GM19240 (cell line): ENCODE measurements at regions not wholly inside any gene's neighbourhood (a gene's known extent, or its start where the extent isn't known, plus 50 kb on each side); places are given as distances from the start of the nearest gene placed in this dataset.
"Not testable (repeated sequence)": the region's sequence is repeated elsewhere in the genome, so short reads cannot be mapped to it uniquely, and the experiment has no call there.

Experiments
- DNase-seq: peaks from one replicate; pipeline ENCODE4 v3.0.0; 2011; ENCODE audit warnings: low spot score; ENCODE audit not compliant: insufficient read length

- DNase-seq, result no peak
Measured at GRCh38 chr4:10832806-10833628, 148.4 kb upstream of the CLNK start.

DNA sequence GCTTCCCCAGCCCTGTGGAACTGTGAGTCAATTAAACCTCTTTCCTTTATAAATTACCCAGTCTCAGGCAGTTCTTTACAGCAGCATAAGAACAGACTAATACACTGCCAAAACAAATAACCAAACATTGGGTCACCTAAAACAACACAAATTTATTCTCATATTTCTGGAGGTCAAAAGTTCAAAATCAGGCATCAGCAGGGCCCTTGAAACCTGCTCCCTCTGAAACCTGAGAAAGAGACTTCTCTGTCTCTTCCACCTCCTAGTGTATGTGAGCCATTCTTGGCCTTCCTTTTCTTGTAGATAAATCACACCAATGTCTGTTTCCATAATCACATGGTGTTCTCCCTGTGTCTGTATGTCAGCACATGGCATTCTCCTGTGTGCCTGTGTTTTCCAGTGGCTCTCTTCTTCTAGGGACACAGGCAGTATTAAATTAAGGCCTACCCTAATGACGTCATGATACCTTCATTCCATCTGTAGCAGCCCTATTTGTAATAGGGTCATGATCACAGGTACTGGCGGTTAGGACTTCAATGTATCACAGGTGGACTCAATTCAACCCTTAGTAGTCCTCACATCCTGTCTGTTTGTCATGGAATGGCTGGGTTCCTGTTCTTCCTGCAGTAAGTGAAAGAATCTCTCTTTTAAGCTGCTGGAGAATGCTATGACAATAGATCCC is 147.3 kb upstream of the CLNK start:
- no peak for DNase-seq

DNA sequence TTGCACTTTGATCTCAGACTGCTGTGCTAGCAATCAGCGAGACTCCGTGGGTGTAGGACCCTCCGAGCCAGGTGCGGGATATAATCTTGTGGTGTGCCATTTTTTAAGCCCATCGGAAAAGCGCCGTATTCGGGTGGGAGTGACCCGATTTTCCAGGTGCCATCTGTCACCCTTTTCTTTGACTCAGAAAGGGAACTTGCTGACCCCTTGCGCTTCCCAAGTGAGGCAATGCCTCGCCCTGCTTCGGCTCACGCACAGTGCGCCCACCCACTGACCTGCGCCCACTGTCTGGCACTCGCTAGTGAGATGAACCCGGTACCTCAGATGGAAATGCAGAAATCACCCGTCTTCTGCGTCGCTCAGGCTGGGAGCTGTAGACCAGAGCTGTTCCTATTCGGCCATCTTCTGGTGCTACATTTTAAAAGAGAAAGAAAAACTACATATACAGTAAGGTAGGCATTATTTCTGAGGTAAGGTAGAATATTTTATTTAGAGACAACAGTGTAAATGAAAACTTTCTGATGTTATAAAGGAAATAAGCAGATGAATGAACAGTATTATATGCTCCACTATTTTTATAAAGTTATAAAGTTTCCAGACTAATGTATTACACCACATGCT is 144.5 kb upstream of the CLNK start:
- not testable (repeated sequence) for DNase-seq

- DNase-seq, result no peak
Measured at GRCh38 chr4:10821826-10822225, 137.3 kb upstream of the CLNK start.

GRCh38 chr4:10816571-10816970 is 132.0 kb upstream of the CLNK start:
- no peak for DNase-seq

- no peak for DNase-seq
Measured at GRCh38 chr4:10811991-10812390, 127.4 kb upstream of the CLNK start.

DNA sequence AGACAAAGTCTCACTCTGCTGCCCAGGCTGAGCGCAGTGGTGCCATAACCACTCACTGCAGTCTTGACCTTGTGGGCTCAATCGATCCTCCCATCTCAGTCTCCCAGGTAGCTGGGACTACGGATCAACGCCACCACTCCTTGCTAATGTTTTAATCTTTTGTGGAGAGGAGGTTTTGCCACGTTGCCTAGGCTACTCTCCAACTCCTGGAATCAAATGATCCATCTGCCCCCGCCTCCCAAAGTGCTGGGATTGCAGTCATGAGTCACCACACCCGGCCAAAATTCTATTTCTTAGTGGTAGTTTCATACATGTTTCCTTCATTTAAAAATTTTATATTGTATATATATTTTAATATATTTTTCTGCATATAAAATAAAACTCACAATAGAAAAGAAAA is 125.8 kb upstream of the CLNK start:
- no peak for DNase-seq

GRCh38 chr4:10809905-10810304 is 125.3 kb upstream of the CLNK start:
- no peak for DNase-seq

GRCh38 chr4:10808591-10808990 is 124.0 kb upstream of the CLNK start:
- DNase-seq, result no peak

GRCh38 chr4:10806953-10807645 is 122.5 kb upstream of the CLNK start:
- no peak for DNase-seq

- DNase-seq, result no peak
Measured at GRCh38 chr4:10803713-10804343, 119.3 kb upstream of the CLNK start.

- DNase-seq, result no peak
Measured at GRCh38 chr4:10787365-10787764, 102.8 kb upstream of the CLNK start.

- DNase-seq, result no peak
Measured at GRCh38 chr4:10784621-10785020, 100.1 kb upstream of the CLNK start.

GRCh38 chr4:10783351-10783750 is 98.8 kb upstream of the CLNK start:
- no peak for DNase-seq

DNA sequence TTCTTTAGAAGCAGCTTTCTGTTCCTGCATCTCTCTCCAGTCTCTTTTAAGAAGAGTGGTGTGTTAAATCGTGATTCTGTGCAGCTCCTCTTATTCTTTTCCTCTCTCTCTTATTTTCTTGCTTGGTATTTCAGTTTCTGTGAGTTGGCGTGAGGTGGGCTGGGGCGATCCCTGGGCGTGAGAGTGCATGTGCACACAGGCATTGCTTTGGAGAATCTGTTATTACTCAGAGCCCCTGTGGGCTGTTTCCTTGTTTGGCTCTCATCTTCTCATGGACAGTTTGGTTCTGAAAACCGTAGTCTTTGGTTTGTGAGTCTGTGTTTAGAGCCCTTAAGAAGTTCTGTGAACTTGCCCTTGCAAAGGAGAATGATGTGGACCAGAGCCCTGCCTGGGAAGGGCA is 97.2 kb upstream of the CLNK start:
- no peak for DNase-seq

- not testable (repeated sequence) for DNase-seq
Measured at GRCh38 chr4:10780803-10781202, 96.2 kb upstream of the CLNK start.

- not testable (repeated sequence) for DNase-seq
Measured at GRCh38 chr4:10775132-10775531, 90.6 kb upstream of the CLNK start.

DNA sequence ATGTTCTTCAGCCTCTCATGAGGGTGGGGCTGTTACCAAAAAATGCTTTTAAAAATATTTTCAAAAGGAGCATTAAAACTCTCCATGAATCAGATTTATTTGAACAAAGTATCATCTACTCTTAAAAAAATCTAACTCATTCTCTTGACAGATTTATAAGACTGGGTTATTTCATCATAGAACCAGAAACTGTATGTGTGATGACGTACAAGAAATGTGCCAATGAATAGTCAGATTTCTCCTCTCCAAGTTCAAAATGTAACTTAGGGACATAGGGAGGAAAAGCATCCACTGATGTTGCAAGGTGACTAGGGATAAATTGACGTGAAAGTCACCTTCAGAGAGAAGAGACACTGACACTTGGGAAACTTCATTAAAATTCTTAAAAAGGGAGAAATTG is 89.1 kb upstream of the CLNK start:
- DNase-seq, result no peak

DNA sequence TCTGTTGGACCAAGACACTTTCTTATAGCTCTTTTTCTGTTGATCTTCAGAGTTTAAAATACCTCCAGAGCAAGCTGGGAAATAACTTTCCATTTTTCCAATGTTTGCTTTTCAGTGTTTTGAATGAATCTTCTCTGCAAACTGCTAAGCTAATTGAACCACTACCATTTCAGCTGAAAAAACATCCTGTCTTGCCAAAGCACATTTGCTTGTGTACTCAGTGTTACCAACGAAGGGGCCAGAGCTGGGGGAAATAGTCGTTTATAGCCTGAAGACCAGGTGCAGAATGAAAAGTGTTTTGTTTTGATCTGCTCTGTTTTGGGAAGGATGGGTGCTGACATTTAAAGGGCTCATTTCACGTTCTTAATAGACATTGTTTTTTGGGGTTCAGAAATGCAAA is 88.4 kb upstream of the CLNK start:
- no peak for DNase-seq

- DNase-seq, result no peak
Measured at GRCh38 chr4:10765386-10765785, 80.8 kb upstream of the CLNK start.

DNA sequence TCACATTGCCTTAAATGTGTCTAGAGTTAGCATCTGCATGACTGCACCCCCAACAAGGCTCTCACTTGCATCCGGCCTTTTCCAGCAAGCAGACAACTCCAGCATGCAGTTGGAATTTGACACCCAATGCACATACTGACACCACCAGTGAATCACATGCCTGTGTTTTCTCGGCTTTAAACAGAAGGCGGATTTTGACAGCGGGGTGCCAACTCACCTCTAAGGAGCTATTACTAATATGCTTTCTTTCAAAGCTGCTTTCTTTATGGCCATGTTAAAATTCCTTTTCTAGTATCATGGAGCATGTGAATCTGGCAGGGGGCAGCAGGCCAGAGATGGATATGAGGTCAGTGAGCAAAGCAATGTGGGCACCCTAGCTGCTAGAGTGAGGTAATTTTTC is 78.0 kb upstream of the CLNK start:
- DNase-seq, result no peak
